Right lobe of liver (tissue), 6 donors: ENCODE measurements at regions not wholly inside any gene's neighbourhood (a gene's known extent, or its start where the extent isn't known, plus 50 kb on each side); places are given as distances from the start of the nearest gene placed in this dataset.

Experiments
- ATAC-seq, 4 donors: fragments of 200-7000 bp; cut with Tn5 transposase; one replicate each; pipeline ENCODE4 v1.9.1; 2020; ENCODE audit warnings: mild to moderate bottlenecking in 4 of 4, moderate library complexity in 4 of 4
- DNase-seq, 3 donors: peaks; one replicate each; pipeline ENCODE4 v3.0.0-alpha.2; 2020
- H3K27ac ChIP-seq, 3 donors: fragments of 200-600 bp; one replicate each; pipeline ENCODE4 v1.8.0; 2022
- H3K27me3 ChIP-seq, 2 donors: fragments of 200-600 bp; one replicate each; pipeline ENCODE4 v1.8.0; 2022
- H3K36me3 ChIP-seq, 4 donors: fragments of 200-600 bp; sonication (generic) in 1 of 4; one replicate each; pipeline versions ENCODE4 v1.5.1 to v1.8.0; 2017 to 2022; ENCODE audit warnings: control low read depth in 1 of 4
- H3K4me1 ChIP-seq, 4 donors: fragments of 200-600 bp; sonication (generic) in 1 of 4; one replicate each; pipeline versions ENCODE4 v1.5.1 to v1.8.0; 2017 to 2022; ENCODE audit warnings: control low read depth in 1 of 4
- H3K4me3 ChIP-seq, 3 donors: fragments of 200-600 bp; one replicate each; pipeline ENCODE4 v1.8.0; 2022
- H3K9me3 ChIP-seq, 4 donors: fragments of 200-600 bp; sonication (generic) in 1 of 4; one replicate each; pipeline versions ENCODE4 v1.5.1 to v1.8.0; 2017 to 2022; ENCODE audit warnings: control low read depth in 1 of 4
- POLR2A ChIP-seq: fragments of 450-650 bp; IDR thresholded peaks from one replicate; pipeline ENCODE4 v1.6.1; 2017; ENCODE audit warnings: antibody characterized with exemption, mild to moderate bottlenecking
- WGBS: methylation state at CpG from one replicate; pipeline ENCODE4 v1.1.6; 2018; ENCODE audit warnings: low coverage, low lambda C conversion rate; ENCODE audit not compliant: insufficient coverage; ENCODE audit errors: missing lambda C conversion rate; 5-methylcytosine and 5-hydroxymethylcytosine counted together
- intact Hi-C, 2 donors: fragments of 100-400 bp; cut with DNase I; formaldehyde crosslinking; loops; one replicate each; pipeline versions ENCODE4 v1.11.2 to v1.14.1; 2022
- TF ChIP-seq, protein P1 (sequence below), 4 donors: fragments of 200-600 bp in 3 of 4; fragments of 450-650 bp in 1 of 4; IDR thresholded peaks; one replicate each; pipeline versions ENCODE4 v1.5.1 to v1.8.0; 2016 to 2022; ENCODE audit warnings: antibody characterized with exemption in 4 of 4, mild to moderate bottlenecking in 2 of 4
- donor health status: DM: no; HTN: yes; CAD: no.
- donor health status: DM: no; HTN: no; CAD: no.
- donor health status: DM: no; HTN: no; CAD: no.
- donor health status: DM: no; HTN: yes; CAD: no.
- donor health status: DM: no; HTN: yes; CAD: no.

DNA sequence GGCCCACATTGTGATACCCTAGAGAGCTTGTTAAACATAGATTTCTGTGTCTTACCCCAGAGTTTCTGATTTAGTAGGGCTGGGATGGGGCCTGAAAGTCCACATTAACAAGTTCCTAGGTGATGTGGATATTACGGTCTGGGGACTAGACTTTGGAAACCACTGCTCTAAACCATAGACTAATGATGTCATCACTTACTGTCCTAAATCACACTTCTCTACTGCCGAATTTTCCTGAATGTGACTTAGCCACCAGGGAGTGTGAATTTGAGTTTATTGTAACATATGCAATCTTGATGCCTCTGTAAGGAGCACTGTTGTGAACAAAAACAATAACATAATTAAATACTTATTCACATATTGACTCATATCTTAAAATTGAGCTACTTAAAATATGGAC lies 165.6 kb downstream of the BTBD3 start:
- TF ChIP-seq, protein P1, sequence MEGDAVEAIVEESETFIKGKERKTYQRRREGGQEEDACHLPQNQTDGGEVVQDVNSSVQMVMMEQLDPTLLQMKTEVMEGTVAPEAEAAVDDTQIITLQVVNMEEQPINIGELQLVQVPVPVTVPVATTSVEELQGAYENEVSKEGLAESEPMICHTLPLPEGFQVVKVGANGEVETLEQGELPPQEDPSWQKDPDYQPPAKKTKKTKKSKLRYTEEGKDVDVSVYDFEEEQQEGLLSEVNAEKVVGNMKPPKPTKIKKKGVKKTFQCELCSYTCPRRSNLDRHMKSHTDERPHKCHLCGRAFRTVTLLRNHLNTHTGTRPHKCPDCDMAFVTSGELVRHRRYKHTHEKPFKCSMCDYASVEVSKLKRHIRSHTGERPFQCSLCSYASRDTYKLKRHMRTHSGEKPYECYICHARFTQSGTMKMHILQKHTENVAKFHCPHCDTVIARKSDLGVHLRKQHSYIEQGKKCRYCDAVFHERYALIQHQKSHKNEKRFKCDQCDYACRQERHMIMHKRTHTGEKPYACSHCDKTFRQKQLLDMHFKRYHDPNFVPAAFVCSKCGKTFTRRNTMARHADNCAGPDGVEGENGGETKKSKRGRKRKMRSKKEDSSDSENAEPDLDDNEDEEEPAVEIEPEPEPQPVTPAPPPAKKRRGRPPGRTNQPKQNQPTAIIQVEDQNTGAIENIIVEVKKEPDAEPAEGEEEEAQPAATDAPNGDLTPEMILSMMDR (IDR thresholded peaks at IDR 0.05): no peak
- TF ChIP-seq POLR2A: no peak
- Histone ChIP-seq H3K27ac (no peak overlapping the region), H3K4me1 (no peaks in the 10 kb centered on the region), H3K36me3 (no peaks in the 10 kb centered on the region), H3K27me3 (no peaks in the 10 kb centered on the region), H3K9me3 (no peaks in the 10 kb centered on the region), H3K4me3 (no peak overlapping the region)
- ATAC-seq: no peak
- no peak for DNase-seq
- intact Hi-C loops: no loop called here
- WGBS: 75% methylated on average over 2 of the region's 2 CpGs

DNA sequence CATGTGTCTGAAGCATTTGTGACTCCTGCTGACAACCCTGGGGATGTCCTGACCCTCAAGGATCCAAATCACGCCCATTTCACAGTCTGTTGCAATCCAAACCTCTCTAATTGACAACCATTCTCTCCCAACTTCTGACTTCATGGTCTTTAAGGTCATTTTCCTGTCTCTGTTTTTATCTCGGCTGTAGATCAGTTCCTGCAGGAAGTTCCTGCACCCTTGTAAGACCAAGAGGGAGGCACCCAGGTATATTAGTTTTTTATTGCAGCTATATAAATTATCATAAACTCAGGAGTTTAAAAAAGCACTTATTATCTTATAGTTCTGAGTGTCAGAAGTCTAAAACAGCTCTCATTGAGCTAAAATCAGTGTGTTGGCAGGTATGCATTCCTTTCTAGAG lies 166.8 kb downstream of the BTBD3 start:
- no peak for ATAC-seq
- Histone ChIP-seq H3K36me3 (no peaks in the 10 kb centered on the region), H3K9me3 (no peaks in the 10 kb centered on the region), H3K4me1 (no peaks in the 10 kb centered on the region), H3K27me3 (no peaks in the 10 kb centered on the region), H3K27ac (no peak overlapping the region), H3K4me3 (no peak overlapping the region)
- no peak for DNase-seq
- TF ChIP-seq POLR2A: no peak
- TF ChIP-seq, protein P1 (IDR thresholded peaks at IDR 0.05): no peak
- intact Hi-C loops: no loop called here
- WGBS: 38% methylated on average over 2 of the region's 2 CpGs

DNA sequence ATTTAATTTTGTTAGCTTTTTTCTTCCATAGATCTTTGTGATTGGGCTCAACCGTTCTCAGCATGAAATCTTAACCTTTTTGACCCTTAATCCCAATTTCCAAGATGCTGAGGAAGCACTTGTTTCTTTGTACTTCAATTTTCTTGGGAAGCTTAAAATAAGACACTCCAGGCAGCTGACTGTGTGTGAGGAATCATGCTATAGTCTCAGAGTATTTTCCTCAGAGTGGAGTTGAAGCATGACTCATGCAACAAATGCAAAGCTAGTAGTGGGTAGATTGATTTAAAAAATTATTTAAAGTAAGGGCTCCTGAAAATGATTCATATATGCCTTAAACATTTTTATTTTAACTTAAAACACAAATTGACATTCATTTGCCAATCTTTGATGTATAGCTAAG lies 168.7 kb downstream of the BTBD3 start:
- TF ChIP-seq POLR2A: no peak
- TF ChIP-seq, protein P1 (IDR thresholded peaks at IDR 0.05): no peak
- no peak overlapping the region for H3K27ac ChIP-seq
- no peaks in the 10 kb centered on the region for H3K27me3 ChIP-seq
- H3K4me3 ChIP-seq: no peak overlapping the region
- H3K4me1 ChIP-seq: no peaks in the 10 kb centered on the region
- ATAC-seq (no peak), DNase-seq (no peak)
- H3K36me3 ChIP-seq: no peaks in the 10 kb centered on the region
- no peaks in the 10 kb centered on the region for H3K9me3 ChIP-seq
- intact Hi-C loops: no loop called here
- WGBS: 21% methylated on average over 1 of the region's 1 CpG

DNA sequence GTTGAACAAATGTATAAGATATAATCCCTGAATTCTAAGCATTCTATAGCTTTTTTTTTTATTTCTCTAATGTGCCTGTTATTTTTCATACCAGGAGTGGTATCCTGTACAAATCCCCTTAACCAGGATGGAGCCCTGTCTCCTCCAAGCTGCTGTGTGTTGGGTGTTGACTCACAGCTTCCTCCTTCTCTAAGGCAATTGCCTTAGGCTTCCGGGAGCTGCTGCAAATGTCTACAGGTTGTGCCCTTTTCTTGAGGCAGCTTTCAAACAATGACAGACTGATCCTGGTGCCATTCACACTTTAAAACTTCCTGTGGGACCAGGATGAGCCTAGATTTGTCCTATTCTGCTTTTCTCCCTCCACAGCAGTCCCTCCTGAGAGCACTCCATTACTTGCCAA lies 173.2 kb downstream of the BTBD3 start:
- H3K36me3 ChIP-seq: no peaks in the 10 kb centered on the region
- no peak overlapping the region for H3K4me3 ChIP-seq
- H3K27me3 ChIP-seq: no peaks in the 10 kb centered on the region
- H3K27ac ChIP-seq: no peak overlapping the region
- TF ChIP-seq, protein P1 (IDR thresholded peaks at IDR 0.05): no peak
- no peak for TF ChIP-seq POLR2A
- WGBS: 18% methylated on average over 1 of the region's 1 CpG
- DNase-seq (no peak), ATAC-seq (peak in 2 of 4 donors; percentile 17 to 41)
- H3K9me3 ChIP-seq: no peaks in the 10 kb centered on the region
- intact Hi-C loops: no loop called here
- H3K4me1 ChIP-seq: no peaks in the 10 kb centered on the region
